ENCODE measurements at regions not wholly inside any gene's neighbourhood (a gene's known extent, or its start where the extent isn't known, plus 50 kb on each side); places are given as distances from the start of the nearest gene placed in this dataset.

- TF ChIP-seq CTCF (IDR thresholded peaks at IDR 0.05) = no peak
- no peak for TF ChIP-seq POLR2AphosphoS5 (IDR thresholded peaks at IDR 0.05)
- no peak for TF ChIP-seq POLR2A (IDR thresholded peaks at IDR 0.05)
- TF ChIP-seq EP300 (IDR thresholded peaks at IDR 0.05) = no peak
These were observed 300.2 kb upstream of the RBMS3 start for GRCh38 chr3:28980631-28981030.

Measured in upper lobe of left lung (tissue), 4 donors.